A673 (cell line): ENCODE measurements at regions not wholly inside any gene's neighbourhood (a gene's known extent, or its start where the extent isn't known, plus 50 kb on each side); places are given as distances from the start of the nearest gene placed in this dataset.

Source experiments
- BruUV-seq: library from RNA; stranded (reverse); fragments of 400-500 nt; replicated peaks from 2 replicates; lab custom pipeline; 2021; lab: Mats Ljungman, UMichigan
- CTCF ChIA-PET: fragments of 300-600 bp; sonication (Branson Sonifier 250); formaldehyde crosslinking; loops from one replicate; lab custom pipeline; 2022; ENCODE audit warnings: antibody characterized with exemption; lab: Charles Lee
- POLR2A ChIA-PET: fragments of 300-600 bp; sonication (Branson Sonifier 250); formaldehyde crosslinking; loops from one replicate; lab custom pipeline; 2022; ENCODE audit warnings: antibody characterized with exemption; ENCODE audit not compliant: low non-redundant PET; lab: Charles Lee
- DNase-seq: peaks from one replicate; pipeline ENCODE4 v3.0.0-alpha.2; 2015; ENCODE audit warnings: low spot score
- H3K27ac ChIP-seq: fragments of 200-600 bp; sonication (generic); 2 replicates; pipeline ENCODE4 v1.5.1; 2016; ENCODE audit warnings: mixed run types, low read depth, mild to moderate bottlenecking, mixed read lengths, antibody characterized with exemption, low read length; ENCODE audit not compliant: poor library complexity, severe bottlenecking
- H3K27me3 ChIP-seq: fragments of 200-600 bp; sonication (generic); replicated peaks from 2 replicates; pipeline ENCODE4 v1.6.1; 2017; ENCODE audit warnings: mixed run types, low read depth, mild to moderate bottlenecking, mixed read lengths, antibody characterized with exemption, low read length; ENCODE audit not compliant: insufficient read depth, poor library complexity
- H3K36me3 ChIP-seq: fragments of 200-600 bp; sonication (generic); 2 replicates; pipeline ENCODE4 v1.6.1; 2016; ENCODE audit warnings: mixed run types, mild to moderate bottlenecking, mixed read lengths, antibody characterized with exemption, low read length; ENCODE audit not compliant: insufficient read depth, poor library complexity, severe bottlenecking
- H3K4me1 ChIP-seq: fragments of 200-600 bp; sonication (generic); 2 replicates; pipeline ENCODE4 v1.6.1; 2017; ENCODE audit warnings: mixed run types, mild to moderate bottlenecking, mixed read lengths, antibody characterized with exemption, low read length; ENCODE audit not compliant: insufficient read depth, poor library complexity, severe bottlenecking
- H3K4me3 ChIP-seq: fragments of 200-600 bp; sonication (generic); 2 replicates; pipeline ENCODE4 v1.5.1; 2016; ENCODE audit warnings: low read depth, mixed run types, mild to moderate bottlenecking, mixed read lengths, low read length; ENCODE audit not compliant: poor library complexity, severe bottlenecking
- H3K9me3 ChIP-seq: fragments of 200-600 bp; sonication (generic); 2 replicates; pipeline ENCODE4 v1.6.1; 2016; ENCODE audit warnings: mixed run types, low read depth, mild to moderate bottlenecking, mixed read lengths, antibody characterized with exemption, low read length; ENCODE audit not compliant: poor library complexity, severe bottlenecking
- CTCF ChIP-seq: fragments of 300-800, 200-600 bp; sonication (generic); conservative IDR thresholded peaks from 2 replicates; pipeline ENCODE4 v1.5.1; 2017; ENCODE audit warnings: low read depth, mild to moderate bottlenecking, antibody characterized with exemption, low read length, moderate library complexity, mixed read lengths
- EZH2 ChIP-seq: fragments of 200-600 bp; sonication (generic); IDR thresholded peaks from 2 replicates; pipeline ENCODE4 v1.6.1; 2017; ENCODE audit warnings: borderline replicate concordance, low read depth, mild to moderate bottlenecking, mixed read lengths, antibody characterized with exemption, low read length; ENCODE audit not compliant: poor library complexity, severe bottlenecking
- intact Hi-C: fragments of 100-400 bp; cut with micrococcal nuclease; formaldehyde crosslinking; loops from one replicate; pipeline ENCODE4 v1.10.0; 2022; ENCODE audit not compliant: unreplicated experiment

DNA sequence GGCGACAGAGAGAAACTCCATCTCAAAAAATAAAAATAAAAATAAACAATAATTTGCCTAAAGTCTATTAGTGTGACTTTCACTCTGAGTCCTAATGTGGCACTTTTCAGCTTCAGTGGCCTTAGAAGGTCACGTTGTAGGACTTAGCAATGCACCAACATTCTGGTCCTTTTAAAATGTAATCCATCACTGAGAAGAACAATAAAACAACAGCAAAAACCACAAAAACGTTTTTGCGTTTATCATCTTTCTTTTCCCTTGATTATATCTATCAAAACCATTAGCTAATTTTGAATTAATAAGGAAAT is 190.1 kb upstream of the ZNF608 start:
- H3K4me1 ChIP-seq, result no peaks in the 10 kb centered on the region
- no peak overlapping the region for H3K4me3 ChIP-seq
- intact Hi-C loops, result no loop called here
- no peaks in the 10 kb centered on the region for H3K27me3 ChIP-seq
- TF ChIP-seq CTCF, result no peak
- TF ChIP-seq EZH2, result no peak
- ChIA-PET POLR2A (no interaction called here), CTCF (no interaction called here)
- no peak for DNase-seq
- no peaks in the 10 kb centered on the region for H3K9me3 ChIP-seq
- H3K27ac ChIP-seq, result no peak overlapping the region
- no TSS peak for BruUV-seq
- no peaks in the 10 kb centered on the region for H3K36me3 ChIP-seq

DNA sequence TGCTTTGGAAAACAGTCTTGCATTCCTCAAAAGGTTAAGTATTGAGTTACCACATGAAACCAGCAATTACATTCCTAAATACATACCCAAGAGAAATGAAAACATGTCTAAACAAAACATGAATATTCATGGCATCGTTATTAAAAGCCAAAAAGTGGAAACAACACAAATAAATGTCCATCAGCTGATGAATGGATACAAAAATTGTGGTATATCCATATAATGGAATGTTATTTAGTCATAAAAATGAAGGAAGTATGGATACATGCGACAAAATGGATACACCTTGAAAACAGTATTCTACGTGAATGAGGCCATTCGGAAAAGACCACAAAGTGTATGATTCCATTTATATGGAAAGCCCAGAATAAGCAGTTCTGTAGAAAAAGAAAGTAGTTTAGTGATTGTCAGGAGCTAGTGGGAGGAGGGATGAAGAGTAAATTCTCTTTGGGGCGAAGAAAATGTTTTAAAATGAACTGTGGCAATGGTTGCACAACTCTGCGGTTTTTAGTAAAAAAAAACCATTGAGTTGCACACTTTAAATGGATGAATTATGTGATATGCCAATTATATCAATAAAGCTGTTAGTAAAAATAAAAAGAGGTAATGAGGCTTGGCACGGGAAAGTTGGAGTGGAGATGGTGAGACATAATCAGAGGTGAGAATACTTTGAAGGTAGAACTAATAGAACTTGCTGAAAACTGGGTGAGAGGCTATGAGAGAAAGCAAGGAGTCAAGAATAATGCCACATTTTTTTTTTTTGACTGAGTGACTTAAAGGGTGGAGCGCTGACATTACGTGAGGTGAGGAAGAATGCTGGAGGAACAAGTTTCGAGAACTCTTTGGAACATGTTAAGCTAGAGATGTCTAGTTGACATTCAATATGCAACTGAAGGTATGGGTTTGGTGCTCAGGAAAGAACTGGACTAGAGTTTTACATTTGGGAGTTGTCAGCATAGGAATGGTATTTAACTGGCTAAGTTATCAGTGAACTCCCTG is 194.9 kb upstream of the ZNF608 start:
- H3K27ac ChIP-seq, result no peak overlapping the region
- POLR2A ChIA-PET, result no interaction called here
- TF ChIP-seq EZH2 (no peak), CTCF (no peak)
- no peak for DNase-seq
- CTCF ChIA-PET, result no interaction called here
- intact Hi-C loops, result no loop called here
- no peaks in the 10 kb centered on the region for H3K36me3 ChIP-seq
- no peaks in the 10 kb centered on the region for H3K4me1 ChIP-seq
- H3K9me3 ChIP-seq, result no peaks in the 10 kb centered on the region
- H3K4me3 ChIP-seq, result no peak overlapping the region
- H3K27me3 ChIP-seq, result no peaks in the 10 kb centered on the region
- no TSS peak for BruUV-seq

GRCh38 chr5:124948062-124948753 is 201.8 kb upstream of the ZNF608 start:
- TF ChIP-seq CTCF, result no peak
- TF ChIP-seq EZH2, result no peak
- intact Hi-C loops, result no loop called here
- no peak overlapping the region for H3K27ac ChIP-seq
- no TSS peak for BruUV-seq
- DNase-seq, result peak; percentile 59
- H3K4me3 ChIP-seq, result no peak overlapping the region
- H3K36me3 ChIP-seq, result no peaks in the 10 kb centered on the region
- no peaks in the 10 kb centered on the region for H3K4me1 ChIP-seq
- no peaks in the 10 kb centered on the region for H3K9me3 ChIP-seq
- ChIA-PET POLR2A (no interaction called here), CTCF (no interaction called here)
- H3K27me3 ChIP-seq, result peaks cover 4% of the 10 kb centered on the region
